ENCODE measurements at regions not wholly inside any gene's neighbourhood (a gene's known extent, or its start where the extent isn't known, plus 50 kb on each side); places are given as distances from the start of the nearest gene placed in this dataset.

DNA sequence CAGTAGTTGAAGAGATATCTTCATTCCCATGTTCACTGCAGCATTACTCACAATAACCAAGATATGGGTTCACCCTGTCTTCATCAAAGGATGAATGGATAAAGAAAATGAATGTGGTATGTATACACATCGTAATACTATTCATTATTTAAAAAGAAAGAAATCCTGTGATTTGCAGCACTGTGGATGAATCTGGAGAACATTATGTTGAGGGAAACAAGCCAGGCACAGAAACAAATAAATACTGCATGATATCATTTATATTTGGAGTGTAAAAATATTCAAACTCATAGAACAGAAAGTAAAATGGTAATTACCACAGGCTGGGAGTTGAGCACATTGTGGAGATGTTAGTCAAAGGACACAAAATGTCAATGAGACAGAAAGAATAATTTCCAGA, 977.2 kb downstream of the AMY1C start:
- TF ChIP-seq, protein P1, sequence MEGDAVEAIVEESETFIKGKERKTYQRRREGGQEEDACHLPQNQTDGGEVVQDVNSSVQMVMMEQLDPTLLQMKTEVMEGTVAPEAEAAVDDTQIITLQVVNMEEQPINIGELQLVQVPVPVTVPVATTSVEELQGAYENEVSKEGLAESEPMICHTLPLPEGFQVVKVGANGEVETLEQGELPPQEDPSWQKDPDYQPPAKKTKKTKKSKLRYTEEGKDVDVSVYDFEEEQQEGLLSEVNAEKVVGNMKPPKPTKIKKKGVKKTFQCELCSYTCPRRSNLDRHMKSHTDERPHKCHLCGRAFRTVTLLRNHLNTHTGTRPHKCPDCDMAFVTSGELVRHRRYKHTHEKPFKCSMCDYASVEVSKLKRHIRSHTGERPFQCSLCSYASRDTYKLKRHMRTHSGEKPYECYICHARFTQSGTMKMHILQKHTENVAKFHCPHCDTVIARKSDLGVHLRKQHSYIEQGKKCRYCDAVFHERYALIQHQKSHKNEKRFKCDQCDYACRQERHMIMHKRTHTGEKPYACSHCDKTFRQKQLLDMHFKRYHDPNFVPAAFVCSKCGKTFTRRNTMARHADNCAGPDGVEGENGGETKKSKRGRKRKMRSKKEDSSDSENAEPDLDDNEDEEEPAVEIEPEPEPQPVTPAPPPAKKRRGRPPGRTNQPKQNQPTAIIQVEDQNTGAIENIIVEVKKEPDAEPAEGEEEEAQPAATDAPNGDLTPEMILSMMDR (IDR thresholded peaks at IDR 0.05; ENCODE audit: insufficient read depth, low read depth, low read length, missing control alignments) = no peak
- no peak overlapping the region for H3K4me3 ChIP-seq (ENCODE audit: low read depth, low read length)
- DNase-seq (ENCODE audit: low read depth) = no peak

DNA sequence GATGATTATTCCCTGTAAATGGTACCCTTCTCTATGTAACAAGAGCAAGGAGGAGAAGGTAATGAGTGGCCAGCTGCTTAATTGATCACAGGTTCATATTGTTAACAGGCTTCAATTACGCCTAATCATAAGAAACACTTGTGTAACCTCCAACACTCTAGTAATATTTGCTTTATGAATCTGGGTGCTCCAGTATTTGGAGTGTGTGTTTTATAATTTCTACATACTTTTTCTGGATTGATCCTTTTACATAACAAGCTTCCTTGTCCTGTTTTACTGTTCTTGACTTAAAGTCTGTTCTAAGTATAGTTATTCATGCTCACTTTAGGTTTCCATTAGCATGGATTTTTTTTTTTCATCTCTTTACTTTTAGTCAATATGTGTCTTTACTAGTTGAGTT, 984.2 kb downstream of the AMY1C start:
- no peak overlapping the region for H3K4me3 ChIP-seq (ENCODE audit: low read depth, low read length)
- DNase-seq (ENCODE audit: low read depth) = no peak
- TF ChIP-seq, protein P1 (IDR thresholded peaks at IDR 0.05; ENCODE audit: insufficient read depth, low read depth, low read length, missing control alignments) = no peak

DNA sequence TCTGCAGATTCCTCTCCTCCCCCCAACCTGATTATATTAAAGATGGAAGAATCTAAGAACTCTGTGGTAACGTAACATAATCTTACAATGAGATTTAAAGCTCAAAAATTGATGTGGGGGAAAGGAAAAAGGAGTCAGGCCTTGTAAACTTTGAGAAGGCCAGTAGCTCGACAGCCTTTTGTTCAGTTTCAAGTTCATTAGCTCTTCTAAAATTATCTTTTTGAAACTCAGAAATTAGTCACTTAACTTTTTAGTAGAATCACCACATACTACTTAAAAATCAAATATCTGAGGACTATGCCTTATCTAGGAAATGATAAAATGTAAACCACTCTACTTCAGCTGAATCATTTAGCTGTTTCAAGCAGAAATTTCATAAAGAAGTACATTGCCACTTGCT, 996.2 kb downstream of the AMY1C start:
- TF ChIP-seq, protein P1 (IDR thresholded peaks at IDR 0.05; ENCODE audit: insufficient read depth, low read depth, low read length, missing control alignments) = no peak
- no peak overlapping the region for H3K4me3 ChIP-seq (ENCODE audit: low read depth, low read length)
- peak; percentile 25 for DNase-seq (ENCODE audit: low read depth)

DNA sequence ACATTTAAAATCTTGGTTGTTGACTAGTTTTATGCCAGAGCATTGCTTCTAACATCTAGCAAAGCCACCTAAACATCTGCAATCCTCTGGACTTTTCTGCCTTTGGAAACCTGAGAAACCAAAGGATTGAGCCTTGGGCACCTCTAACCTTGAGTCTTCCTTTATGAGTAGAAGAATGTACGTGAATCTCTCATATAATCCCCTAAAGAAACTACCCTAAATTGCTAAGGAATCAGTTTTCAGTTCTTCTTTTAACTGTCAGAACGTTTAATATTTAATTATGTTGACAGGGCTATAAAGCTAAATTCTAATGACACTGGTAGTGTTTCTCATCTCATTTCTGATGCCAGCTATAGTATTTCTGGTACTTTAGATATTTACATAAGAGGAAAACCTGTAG, 997.3 kb downstream of the AMY1C start:
- no peak for DNase-seq (ENCODE audit: low read depth)
- H3K4me3 ChIP-seq (ENCODE audit: low read depth, low read length) = no peak overlapping the region
- TF ChIP-seq, protein P1 (IDR thresholded peaks at IDR 0.05; ENCODE audit: insufficient read depth, low read depth, low read length, missing control alignments) = no peak

DNA sequence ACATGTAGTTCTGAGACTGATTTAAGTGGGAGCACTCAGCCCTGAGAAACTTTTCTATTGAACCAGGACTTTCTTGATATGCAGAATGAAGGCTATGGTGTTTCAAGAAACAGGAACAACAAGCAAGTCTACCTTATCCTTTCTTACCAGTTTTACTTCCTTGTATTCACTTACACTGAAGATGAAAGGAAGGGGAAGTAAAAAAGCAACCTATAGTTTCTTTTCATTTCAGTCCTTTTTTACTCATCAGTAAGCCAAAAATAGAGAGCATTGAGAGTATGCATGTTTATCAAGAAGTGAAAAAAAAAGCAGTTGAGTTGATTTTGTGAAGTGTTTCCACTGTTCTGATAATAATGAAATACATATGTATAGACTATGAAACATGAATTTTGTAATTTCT, 1010.3 kb downstream of the AMY1C start:
- DNase-seq (ENCODE audit: low read depth) = peak; percentile 59
- no peak overlapping the region for H3K4me3 ChIP-seq (ENCODE audit: low read depth, low read length)

DNA sequence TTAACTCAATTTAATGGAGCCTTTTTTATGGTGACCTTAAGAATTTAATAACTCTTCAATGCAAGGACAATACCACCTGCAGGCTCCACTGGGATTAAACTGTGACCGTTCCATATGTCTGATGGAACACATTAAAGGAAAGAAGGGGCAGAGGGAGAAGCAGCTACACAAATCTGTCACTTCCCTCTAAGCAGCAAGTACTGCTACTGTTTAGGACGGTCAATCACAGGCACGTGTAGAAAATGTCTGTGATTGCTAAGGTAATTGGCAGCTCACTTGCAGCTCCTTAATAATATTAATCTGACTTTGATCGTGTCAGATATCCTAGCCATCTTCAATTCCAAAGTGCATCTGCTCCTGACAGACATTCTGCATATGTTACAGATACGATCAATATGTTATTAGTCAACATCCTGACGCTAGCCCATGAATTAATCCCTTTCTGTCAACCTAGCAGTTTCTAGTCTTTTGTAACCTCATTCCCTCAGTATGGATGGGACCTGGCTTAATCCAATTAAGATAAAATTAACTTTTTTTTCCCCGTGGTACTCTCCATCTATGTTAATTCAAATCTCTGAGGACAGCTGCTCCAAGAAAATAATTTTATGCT, 1012.4 kb downstream of the AMY1C start:
- TF ChIP-seq, protein P1 (IDR thresholded peaks at IDR 0.05; ENCODE audit: insufficient read depth, low read depth, low read length, missing control alignments) = no peak
- no peak for DNase-seq (ENCODE audit: low read depth)
- H3K4me3 ChIP-seq (ENCODE audit: low read depth, low read length) = no peak overlapping the region

More for the DNA sequence above, 1010.3 kb downstream of the AMY1C start:
- TF ChIP-seq, protein P1 (IDR thresholded peaks at IDR 0.05; ENCODE audit: insufficient read depth, low read depth, low read length, missing control alignments) = no peak

DNA sequence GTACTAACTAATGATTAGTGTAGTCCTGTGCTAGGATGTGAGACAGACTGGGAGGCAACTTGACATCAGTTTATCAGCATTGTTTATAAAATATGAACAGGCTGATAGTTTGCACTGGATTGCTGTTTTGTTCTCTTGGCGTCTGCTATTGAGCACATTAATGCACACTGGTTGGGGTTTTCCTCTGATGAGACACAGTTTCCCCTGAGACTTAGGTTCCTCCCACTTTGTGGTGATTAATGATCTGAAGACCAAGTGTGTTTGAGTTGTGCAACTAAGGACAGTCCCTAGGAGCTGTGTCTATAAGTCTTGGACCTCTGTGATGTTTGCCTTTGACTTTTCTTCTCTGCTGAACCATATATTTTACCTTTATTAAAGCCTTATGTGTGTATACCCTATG, 1015.4 kb downstream of the AMY1C start:
- H3K4me3 ChIP-seq (ENCODE audit: low read depth, low read length) = no peak overlapping the region
- peak; percentile 37 for DNase-seq (ENCODE audit: low read depth)
- TF ChIP-seq, protein P1 (IDR thresholded peaks at IDR 0.05; ENCODE audit: insufficient read depth, low read depth, low read length, missing control alignments) = no peak

Measured in GM12865 (cell line).